Kidney epithelial cell (primary cell): ENCODE measurements at regions not wholly inside any gene's neighbourhood (a gene's known extent, or its start where the extent isn't known, plus 50 kb on each side); places are given as distances from the start of the nearest gene placed in this dataset.

Experiments used
- DNase-seq: peaks from one replicate; pipeline ENCODE4 v3.0.0-alpha.2; 2010; ENCODE audit warnings: low read depth
- H3K27me3 ChIP-seq: 2 replicates; pipeline ENCODE4 v1.6.0; 2011; ENCODE audit warnings: low read length; ENCODE audit not compliant: control insufficient read depth, insufficient read depth
- H3K36me3 ChIP-seq: 2 replicates; pipeline ENCODE4 v1.5.1; 2011; ENCODE audit warnings: low read length; ENCODE audit not compliant: control insufficient read depth, insufficient read depth
- H3K4me3 ChIP-seq: 2 replicates; pipeline ENCODE4 v1.5.1; 2011; ENCODE audit warnings: low read depth, mild to moderate bottlenecking, control low read depth, low read length
- CTCF ChIP-seq: IDR thresholded peaks from 2 replicates; pipeline ENCODE4 v1.5.1; 2011; ENCODE audit warnings: mild to moderate bottlenecking, moderate library complexity, low read length, control low read depth, inconsistent platforms; ENCODE audit not compliant: insufficient read depth, poor library complexity, severe bottlenecking

- no peak overlapping the region for H3K4me3 ChIP-seq
- no peaks in the 10 kb centered on the region for H3K27me3 ChIP-seq
- TF ChIP-seq CTCF: no peak
- no peaks in the 10 kb centered on the region for H3K36me3 ChIP-seq
- no peak for DNase-seq
Measured at GRCh38 chr6:85355816-85356215, 94.1 kb upstream of the NT5E start.

- peak; percentile 94 for TF ChIP-seq CTCF
- DNase-seq: peak; percentile 5
- Histone ChIP-seq H3K4me3 (no peak overlapping the region), H3K27me3 (no peaks in the 10 kb centered on the region), H3K36me3 (no peaks in the 10 kb centered on the region)
Measured at GRCh38 chr6:85354761-85355618, 94.9 kb upstream of the NT5E start.

GRCh38 chr6:85353012-85353411, 96.9 kb upstream of the NT5E start:
- no peak for DNase-seq
- TF ChIP-seq CTCF: no peak
- Histone ChIP-seq H3K36me3 (no peaks in the 10 kb centered on the region), H3K27me3 (no peaks in the 10 kb centered on the region), H3K4me3 (no peak overlapping the region)

- no peaks in the 10 kb centered on the region for H3K36me3 ChIP-seq
- no peaks in the 10 kb centered on the region for H3K27me3 ChIP-seq
- no peak overlapping the region for H3K4me3 ChIP-seq
- no peak for DNase-seq
- peak; percentile 66 for TF ChIP-seq CTCF
Measured at GRCh38 chr6:85348643-85349042, 101.2 kb upstream of the NT5E start.

- Histone ChIP-seq H3K36me3 (no peaks in the 10 kb centered on the region), H3K27me3 (no peaks in the 10 kb centered on the region), H3K4me3 (no peak overlapping the region)
- DNase-seq: no peak
- TF ChIP-seq CTCF: no peak
Measured at GRCh38 chr6:85347812-85348211, 102.1 kb upstream of the NT5E start.

- no peak for DNase-seq
- Histone ChIP-seq H3K36me3 (no peaks in the 10 kb centered on the region), H3K4me3 (no peak overlapping the region), H3K27me3 (no peaks in the 10 kb centered on the region)
- TF ChIP-seq CTCF: no peak
Measured at GRCh38 chr6:85346196-85346595, 103.7 kb upstream of the NT5E start.
